GM18861 (cell line): ENCODE measurements at regions not wholly inside any gene's neighbourhood (a gene's known extent, or its start where the extent isn't known, plus 50 kb on each side); places are given as distances from the start of the nearest gene placed in this dataset.
"Not testable (repeated sequence)": the region's sequence is repeated elsewhere in the genome, so short reads cannot be mapped to it uniquely, and the experiment has no call there.

Source experiments
- ATAC-seq: cut with Tn5 transposase; IDR thresholded peaks from one replicate; pipeline ENCODE4 v1.9.1; 2021; ENCODE audit not compliant: unreplicated experiment

DNA sequence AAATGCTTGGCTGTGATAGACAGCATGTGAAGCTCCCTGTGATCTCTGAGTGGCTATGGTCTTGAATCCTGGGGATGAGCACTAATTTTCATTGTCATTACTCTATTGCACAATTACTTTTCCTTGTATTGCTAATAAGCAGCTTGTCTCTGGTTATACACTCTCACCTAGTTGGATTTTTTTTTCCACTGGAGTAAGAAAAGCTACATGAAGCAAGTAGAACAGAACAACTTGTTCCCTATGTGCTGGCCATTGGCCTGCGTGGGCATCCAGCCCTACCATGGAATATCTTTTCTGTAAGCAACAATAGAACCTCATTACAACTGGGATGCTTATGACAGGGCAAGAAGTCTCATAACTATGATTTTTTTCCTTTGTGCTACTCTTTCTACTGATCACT lies 807.4 kb downstream of the TNS3 start:
- ATAC-seq: no peak

DNA sequence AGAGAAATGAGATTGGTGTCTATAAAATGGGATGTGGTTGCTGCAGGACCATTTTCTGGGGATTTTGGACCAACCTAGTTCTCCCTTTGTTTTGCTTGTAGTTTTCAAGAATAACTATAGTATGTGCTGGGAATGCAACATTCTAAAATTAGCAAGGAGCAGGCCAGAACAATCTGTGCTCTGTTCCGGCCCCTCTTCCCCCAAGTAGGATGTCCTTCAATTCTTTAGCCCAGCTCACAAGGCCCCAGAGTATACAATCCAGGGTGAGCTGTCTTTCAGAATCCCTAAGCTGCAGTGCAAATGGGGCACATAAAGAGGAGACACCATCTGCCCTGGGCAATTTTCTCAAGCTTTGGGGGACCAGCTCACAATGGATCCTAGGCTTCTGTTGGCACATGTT lies 809.1 kb downstream of the TNS3 start:
- no peak for ATAC-seq

DNA sequence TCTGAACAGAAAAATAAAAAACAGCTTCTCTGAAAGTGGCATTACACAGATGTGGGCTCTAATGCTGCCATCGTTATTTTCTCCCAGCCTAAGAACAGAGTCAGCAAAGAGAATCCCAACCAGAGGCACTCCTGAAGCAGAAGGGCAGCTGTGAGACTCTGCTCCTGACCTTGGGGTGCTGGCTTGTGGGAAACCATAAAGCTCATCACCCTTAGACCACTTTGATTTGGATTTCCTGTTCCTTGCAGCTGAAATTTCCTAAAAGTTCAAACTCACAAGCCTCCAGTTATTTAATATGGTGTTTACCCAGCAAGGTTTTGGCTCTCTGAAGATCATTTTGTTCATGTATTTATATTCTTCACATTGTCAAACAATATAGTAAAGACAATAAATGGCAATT lies 814.8 kb downstream of the TNS3 start:
- ATAC-seq: no peak

DNA sequence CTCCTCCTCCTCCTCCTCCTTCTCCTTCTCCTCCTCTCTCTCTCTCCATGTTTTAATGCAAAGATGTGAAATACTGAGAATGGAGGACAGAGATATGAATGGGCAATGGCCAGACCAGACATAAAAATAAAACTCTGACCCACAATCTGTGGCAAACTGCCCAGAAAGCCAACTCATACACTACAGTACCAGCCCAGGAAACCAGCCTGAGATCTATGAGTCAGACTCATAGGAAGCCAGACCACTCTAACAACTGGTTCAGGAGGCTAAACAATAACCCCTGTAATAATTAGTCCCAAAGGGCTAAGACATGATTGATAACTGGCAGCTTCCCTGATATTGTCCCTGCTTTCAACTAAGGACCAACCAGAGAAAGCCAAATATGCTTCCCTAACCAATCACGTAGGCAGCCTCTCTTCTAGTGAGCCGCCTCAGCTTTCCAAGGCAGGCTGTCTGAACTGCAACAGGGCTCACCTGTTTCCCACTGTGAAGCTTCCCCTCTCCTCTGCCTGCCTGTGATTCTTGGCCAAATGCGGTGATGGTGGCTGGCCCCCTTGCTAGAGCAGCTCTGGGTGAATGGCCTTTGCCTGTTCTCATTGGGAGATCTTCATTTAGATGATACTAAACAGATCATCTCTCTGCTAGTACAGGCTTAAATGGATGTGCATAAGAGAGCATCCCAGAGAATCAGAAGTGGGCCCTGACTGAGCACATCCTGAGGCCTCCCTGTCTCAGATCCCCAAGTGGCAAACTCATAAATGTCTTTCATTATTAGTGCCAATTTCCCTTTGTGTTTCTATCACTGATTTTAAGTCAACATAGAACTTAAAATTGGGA lies 817.6 kb downstream of the TNS3 start:
- ATAC-seq: no peak

DNA sequence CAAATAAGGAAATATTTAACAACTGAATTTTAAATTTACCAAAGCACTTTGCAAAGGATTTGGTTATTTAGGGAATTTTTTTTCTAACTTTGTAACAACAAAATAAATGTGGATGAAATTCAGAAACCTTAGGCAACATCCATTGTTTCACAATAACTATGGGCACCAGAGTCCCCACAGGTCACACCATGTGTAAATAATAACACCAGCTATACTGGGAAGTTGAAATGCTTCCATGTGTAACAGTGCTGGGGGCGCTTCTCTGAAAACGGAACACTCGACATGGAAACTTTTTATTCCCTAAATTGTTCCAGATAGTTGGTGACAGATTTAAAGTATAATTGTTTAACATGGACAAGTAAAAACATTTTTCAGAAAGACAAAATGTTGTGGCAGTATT lies 818.6 kb downstream of the TNS3 start:
- no peak for ATAC-seq

DNA sequence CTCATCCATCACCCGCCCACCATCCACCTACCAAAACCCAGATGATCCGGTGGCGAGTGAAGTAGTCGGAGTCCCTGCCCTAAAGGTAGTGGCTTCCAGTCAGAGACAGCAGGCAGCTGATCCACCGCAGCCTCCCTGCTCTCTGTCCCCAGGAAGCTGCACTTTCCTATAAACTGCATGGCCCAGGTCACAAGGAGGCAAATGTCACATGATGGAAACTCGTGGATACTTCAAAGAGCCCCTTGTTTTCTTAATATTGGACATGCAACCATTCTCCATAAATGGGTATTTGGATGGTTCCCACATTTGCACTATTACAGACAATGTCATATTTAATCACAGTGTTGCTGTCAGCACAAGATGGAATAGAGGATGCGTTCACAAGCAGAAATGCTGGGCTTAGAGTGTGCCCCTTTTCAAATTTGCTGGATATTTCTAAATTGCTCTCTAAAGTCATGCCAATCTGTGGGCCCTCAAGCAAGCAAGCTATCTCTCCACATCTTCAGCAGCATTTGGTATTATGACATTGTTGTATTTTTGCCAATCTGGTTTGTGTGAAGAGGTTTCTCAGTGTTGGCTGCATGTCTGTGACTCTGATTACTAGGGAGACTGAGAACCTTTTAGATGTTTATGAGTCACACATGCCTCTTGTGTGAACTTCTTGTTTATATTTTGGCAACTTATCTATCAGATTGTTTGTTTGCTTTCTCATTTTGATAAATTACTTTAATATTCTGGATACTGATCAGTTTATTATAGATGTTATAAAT lies 822.0 kb downstream of the TNS3 start:
- ATAC-seq: no peak

DNA sequence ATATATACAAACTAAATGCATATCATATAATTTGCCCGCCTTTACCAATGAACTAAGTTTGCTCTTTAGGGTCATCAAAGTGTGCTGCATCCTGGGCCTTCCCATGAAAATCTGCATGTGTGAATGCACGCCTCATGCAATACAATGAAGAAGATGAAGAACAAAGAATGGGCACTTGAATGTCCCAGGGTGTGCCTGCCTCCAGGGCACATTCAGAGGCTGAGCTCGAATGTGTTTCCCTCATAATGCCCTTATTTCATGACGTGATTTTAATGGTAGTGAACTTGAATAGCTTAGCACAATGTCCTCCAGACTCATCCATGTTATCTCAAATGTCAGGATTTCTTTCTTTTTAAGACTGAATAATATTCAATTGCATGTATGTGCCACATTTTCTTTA lies 824.9 kb downstream of the TNS3 start:
- ATAC-seq: no peak

DNA sequence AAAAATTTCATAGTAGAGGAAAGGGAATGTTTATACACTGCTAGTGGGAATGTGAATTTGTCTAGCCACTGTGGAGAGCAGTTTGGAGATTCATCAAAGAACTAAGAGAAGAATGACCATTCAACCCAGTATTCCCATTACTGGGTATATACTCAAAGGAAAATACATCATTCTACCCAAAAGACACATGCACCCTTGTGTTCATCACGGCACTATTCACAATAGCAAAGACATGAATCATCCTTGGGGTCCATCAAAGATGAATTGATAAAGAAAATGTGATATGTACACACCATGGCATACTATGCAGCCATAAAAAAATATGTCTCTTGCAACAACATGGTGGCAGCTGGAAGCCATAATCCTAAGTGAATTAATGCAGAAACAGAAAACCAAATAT lies 825.7 kb downstream of the TNS3 start:
- no peak for ATAC-seq

DNA sequence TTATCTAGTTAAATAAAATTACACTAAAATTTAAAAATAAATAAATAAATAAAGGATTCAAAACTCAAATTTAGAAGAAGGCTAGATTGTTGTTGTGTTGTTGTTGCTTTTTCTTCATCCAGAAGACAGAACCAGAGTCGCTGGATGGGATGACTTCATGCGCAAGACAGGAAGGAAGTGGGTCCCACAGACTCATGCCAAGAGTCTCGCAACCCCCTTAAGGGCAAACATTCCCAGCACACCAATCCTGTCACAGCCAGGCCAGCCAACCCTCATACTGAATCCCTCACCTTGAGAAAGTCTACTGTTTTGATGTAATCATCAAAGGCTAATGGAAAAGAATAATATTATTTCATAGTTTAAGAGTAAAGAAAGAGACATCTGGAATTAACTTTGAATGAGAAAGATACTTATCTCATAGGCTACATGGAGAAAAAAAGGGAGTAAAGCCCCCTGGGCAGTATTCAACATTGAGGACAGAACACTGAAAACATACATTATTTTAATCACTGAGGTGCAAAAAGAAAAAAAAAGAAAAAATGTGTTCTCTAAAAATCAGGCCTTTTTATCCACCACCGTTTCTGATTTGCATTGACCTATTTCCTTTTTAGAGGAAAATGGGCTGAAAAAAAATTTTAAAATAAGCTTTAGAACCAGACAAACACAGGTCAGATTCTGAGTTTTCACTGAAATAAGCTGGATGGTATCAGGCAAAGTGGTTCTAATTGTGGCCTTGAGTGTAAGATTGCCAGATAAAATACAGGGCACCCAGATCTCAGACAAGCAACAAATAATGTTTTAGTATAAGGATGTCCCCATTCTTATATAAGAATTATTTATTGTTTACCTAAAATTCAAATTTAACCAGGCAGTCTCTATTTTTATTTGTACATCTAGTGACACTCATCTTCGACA lies 826.5 kb downstream of the TNS3 start:
- no peak for ATAC-seq

DNA sequence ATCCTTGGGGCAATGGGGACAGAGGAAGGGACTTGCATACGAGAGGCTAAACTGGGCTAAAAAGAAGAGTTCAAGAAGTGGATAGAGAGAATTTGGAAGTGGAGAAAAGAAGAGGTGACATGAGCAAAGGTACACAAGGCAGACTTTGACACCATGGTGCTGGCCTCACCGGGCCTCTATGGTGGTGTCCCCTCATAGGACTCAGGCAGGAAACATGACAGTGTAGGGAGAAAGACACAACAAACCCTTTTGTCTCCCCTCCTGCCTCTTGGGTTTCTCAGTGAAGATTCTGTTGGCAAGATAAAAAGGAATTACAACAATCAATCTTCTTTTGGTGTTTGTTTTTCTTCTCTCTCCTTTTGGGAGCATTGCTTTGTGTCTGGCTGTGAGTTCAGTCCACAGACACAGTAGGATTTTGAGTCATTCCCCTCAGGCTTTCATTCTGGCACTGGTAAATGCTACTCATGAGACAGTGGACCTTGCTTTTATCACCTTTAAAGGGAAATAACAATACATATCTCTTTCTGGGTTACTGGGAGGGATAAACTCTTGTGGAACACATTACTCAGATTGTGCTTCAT lies 827.7 kb downstream of the TNS3 start:
- ATAC-seq: no peak

DNA sequence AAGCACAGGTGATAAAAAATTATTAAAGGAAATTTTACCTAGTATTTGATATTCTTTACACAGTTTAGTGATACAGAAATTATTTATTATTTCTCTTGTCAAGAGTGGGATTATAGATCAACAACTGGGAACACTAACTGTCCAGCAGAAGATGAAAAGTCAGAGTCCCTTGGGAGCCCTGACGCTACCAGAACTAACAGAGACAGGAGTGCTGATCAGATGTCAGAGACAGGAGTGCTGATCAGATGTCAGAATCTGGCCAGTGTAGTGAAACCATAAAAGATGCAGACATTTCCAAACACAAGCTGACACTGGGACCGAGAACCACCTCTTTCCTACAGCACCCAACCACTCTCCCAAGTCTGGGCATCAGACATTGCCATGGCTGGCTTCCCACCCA lies 828.2 kb downstream of the TNS3 start:
- no peak for ATAC-seq

DNA sequence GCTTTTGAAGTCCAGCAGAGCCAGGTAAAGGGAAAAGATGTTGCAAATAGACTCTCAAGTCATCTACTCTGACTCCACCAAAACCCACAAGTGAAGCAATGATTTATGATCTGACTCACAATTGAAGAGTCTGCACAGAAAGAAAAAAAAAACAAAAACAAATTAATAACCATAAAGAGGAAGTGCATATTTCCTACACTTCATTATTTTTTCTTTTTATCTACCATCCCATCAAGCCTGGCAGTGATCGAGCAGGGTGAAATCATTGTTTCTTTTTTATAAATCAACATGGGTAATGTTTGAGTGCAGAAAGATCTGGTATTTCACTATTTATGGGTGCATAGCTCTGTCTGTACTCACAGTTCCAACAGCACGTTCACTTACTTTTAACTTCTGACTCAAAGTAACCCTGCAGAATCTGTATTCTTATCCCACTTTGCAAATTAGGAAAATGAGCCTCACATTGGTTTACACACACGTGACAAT lies 829.0 kb downstream of the TNS3 start:
- no peak for ATAC-seq

DNA sequence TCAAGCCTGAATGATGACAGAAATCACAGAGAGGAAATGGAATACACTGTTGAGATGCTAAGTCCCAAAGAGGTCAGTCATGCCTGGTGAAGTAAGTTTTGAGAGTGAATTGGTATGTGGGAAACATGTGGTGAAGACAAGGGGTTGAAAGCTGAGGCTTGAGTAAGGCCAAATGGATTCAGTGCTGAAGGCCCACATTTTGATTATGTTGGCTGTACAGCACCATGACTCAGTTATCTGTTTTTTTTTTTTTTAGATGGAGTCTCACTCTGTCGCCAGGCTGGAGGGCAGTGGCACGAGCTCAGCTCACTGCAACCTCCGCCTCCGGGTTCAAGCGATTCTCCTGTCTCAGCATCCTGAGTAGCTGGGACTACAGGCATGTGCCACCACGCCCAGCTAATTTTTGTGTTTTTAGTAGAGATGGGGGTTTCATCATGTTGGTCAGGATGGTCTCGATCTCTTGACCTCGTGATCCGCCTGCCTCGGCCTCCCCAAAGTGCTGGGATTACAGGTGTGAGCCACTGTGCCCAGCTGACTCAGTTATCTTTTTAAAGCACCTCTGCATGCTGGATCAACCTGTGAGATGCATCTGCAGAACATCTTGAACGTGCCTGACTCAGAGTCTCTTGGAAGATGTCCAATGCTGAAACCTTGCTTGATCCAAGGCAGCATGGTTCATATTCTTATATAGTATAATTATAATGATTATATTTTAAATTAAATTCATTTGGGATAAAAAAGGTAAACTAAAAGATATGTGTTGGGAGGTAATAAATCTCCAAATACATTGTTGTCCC lies 829.8 kb downstream of the TNS3 start:
- not testable (repeated sequence) for ATAC-seq

DNA sequence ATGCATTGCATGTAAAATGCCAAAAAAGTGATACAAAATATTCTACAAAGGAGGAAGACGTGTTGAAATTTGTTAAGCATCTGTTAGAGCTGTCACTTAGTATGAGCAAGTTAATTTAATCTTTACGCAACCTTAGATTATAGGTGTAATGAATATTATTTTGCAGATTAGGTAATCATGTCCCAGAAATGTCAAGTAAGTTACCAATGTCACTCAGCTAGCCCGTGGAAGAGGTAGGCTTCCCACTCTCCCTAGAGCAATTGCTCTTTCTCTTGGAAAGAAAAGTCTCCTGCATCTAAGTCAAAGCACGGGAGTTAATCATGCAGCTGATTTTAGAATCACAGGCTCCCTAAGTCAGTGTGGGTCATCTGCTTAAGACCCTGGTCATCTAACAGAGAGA lies 830.4 kb upstream of the IGFBP3 start:
- no peak for ATAC-seq

DNA sequence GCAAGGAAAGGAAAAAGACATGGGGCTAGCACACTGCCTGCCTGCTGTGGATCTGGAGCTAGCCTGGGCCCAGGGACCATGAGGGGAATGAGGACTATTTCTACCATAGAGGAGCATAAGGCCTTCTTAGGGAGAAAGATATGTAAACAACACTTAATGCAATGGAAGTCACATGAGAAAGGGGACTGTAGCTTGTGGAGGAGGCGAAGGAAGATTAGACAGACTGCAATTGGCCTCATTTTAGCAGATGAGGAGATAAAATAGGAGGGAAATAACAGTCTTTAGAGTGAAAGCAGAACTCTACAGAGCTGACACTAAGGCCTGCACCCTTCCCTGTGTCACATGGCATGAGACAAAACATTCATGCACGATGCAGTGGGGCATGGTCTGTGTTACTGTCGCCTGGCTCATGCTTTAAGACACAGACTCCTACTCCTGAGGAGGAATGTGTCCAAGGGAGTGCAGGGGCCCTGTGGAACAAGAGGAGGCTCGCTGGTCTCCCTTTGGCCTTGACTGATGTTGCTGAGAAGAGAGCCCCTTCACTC lies 829.3 kb upstream of the IGFBP3 start:
- no peak for ATAC-seq

DNA sequence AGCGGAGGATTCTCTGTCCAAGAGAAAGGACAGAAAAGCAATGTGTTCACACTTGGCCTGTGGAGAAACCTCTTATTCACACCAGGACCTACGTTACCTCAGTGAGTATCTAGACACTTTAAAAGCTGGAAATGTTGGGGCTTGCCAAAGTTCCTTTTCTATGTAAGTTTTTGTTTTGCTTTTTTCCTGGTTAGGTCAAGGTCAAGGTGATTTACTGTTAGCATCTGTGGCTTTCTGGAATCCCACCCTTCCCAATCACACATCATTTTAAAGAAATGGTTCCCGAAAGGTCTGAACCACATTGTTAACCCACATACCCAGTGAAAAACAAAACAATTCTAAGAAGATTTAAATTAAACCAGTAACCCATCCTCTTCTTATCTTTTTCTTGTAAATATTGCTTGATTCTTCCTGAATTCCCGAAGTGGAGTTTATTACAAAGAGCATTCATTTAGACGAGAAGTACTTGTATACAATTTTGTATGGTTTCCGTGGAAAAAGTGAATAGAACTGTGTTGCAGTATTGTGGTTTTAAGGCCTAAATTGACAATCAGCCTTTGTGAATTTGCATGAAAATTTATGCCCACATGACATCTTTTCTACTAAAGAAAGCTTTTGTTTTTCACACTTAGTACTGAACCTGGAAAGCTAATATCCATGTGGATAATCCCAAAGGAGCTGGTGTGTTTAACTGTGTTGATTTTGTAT lies 827.0 kb upstream of the IGFBP3 start:
- ATAC-seq: no peak

DNA sequence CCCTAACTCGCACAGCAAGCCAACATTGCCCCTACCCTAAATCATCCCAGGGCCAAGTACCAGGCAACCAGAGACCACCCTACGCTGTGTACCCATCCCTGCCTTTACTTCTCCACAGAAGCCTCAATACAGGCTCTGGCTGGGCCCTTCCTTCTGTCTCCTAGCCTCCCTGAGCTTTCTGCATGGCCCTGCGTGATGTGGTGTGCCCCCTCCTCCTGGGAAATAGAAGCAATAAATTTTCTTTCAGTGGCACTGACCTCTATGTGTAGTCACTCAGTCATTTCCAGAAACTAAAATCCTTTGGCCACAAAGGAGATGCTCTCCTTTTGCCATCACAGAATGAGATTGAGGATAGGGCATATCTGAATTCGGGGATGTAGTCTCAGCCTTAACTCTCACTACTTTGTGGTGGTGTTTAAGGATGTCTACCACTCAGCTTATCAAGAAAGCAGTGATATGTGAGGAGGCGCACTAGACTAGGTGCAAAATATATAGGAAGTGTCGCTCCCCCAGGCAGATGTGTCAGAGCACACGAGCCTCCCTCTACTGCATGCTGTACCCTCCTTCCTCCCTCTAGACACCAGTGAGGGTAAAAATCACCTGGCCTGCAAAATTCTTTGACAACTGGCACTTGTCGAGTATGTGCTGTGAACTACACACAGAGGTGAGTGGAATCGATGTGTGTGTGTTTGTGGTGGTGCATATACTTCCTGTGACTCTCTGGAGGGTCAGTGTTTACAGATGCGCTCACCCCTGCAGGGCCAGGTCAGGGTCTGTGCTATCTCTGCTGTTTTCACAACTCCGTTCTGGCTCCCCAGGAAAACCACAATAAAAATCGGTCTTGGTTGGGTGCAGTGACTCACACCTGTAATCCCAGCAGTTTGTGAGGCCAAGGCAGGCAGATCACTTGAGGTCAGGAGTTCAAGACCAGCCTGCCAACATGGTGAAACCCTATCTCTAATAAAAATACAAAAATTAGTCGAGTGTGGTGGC lies 825.9 kb upstream of the IGFBP3 start:
- no peak for ATAC-seq

DNA sequence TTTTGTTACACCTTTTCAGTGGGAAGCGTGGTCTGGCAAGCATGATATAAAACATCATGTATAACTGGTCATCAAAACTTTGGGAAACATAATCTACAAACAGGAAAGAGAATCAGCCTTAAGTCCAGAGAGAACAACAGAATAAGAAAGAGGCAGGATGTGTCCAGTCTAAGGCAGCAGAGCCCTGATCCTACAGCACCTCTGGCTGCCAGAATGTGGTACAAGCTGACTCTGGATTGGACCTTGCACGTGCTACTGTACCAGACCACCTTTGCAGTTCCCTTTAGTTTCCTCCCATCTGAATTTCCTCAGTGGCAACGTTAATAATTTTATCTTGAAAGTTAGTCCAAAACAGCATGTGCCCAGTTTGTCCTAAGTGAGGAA lies 824.6 kb upstream of the IGFBP3 start:
- ATAC-seq: no peak
